ENCODE measurements at regions not wholly inside any gene's neighbourhood (a gene's known extent, or its start where the extent isn't known, plus 50 kb on each side); places are given as distances from the start of the nearest gene placed in this dataset.
A peak's percentile ranks its signal among the peaks of the same experiment; 100 is the strongest.

GRCh38 chr17:77458202-77459017, 317.6 kb downstream of the SEC14L1 start:
- Histone ChIP-seq H3K4me1 (ENCODE audit: control insufficient read depth, insufficient read depth, low read length) (peaks cover 10% of the 10 kb centered on the region), H3K9me3 (ENCODE audit: control insufficient read depth, insufficient read depth, low read length) (no peaks in the 10 kb centered on the region), H3K27me3 (ENCODE audit: control insufficient read depth, insufficient read depth, low read length) (no peaks in the 10 kb centered on the region), H3K27ac (ENCODE audit: low read length) (no peak overlapping the region), H3K4me3 (ENCODE audit: low read length) (no peak overlapping the region), H3K36me3 (ENCODE audit: control insufficient read depth, insufficient read depth, low read length) (no peaks in the 10 kb centered on the region)
- no peak for DNase-seq (ENCODE audit: low read depth, low spot score)
- no CpG with 5 or more reads among the region's 21 CpGs for WGBS (ENCODE audit: insufficient coverage, insufficient read length)

GRCh38 chr17:77459018-77459755, 318.4 kb downstream of the SEC14L1 start:
- Histone ChIP-seq H3K36me3 (ENCODE audit: control insufficient read depth, insufficient read depth, low read length) (no peaks in the 10 kb centered on the region), H3K4me1 (ENCODE audit: control insufficient read depth, insufficient read depth, low read length) (peaks cover 8% of the 10 kb centered on the region)

GRCh38 chr17:77460514-77461046, 319.8 kb downstream of the SEC14L1 start:
- WGBS (ENCODE audit: insufficient coverage, insufficient read length) = no CpG with 5 or more reads among the region's 9 CpGs
- Histone ChIP-seq H3K36me3 (ENCODE audit: control insufficient read depth, insufficient read depth, low read length) (no peaks in the 10 kb centered on the region), H3K4me3 (ENCODE audit: low read length) (no peak overlapping the region; the same call in 1 of the 2 replicates), H3K27me3 (ENCODE audit: control insufficient read depth, insufficient read depth, low read length) (no peaks in the 10 kb centered on the region), H3K9me3 (ENCODE audit: control insufficient read depth, insufficient read depth, low read length) (no peaks in the 10 kb centered on the region), H3K4me1 (ENCODE audit: control insufficient read depth, insufficient read depth, low read length) (peaks cover 9% of the 10 kb centered on the region), H3K27ac (ENCODE audit: low read length) (no peak overlapping the region)
- no peak for DNase-seq (ENCODE audit: low read depth, low spot score)

More at GRCh38 chr17:77459018-77459755, 318.4 kb downstream of the SEC14L1 start:
- no peak overlapping the region for H3K27ac ChIP-seq (ENCODE audit: low read length)
- H3K4me3 ChIP-seq (ENCODE audit: low read length) = no peak overlapping the region
- no peak for DNase-seq (ENCODE audit: low read depth, low spot score)
- H3K9me3 ChIP-seq (ENCODE audit: control insufficient read depth, insufficient read depth, low read length) = no peaks in the 10 kb centered on the region
- WGBS (ENCODE audit: insufficient coverage, insufficient read length) = no CpG with 5 or more reads among the region's 19 CpGs
- H3K27me3 ChIP-seq (ENCODE audit: control insufficient read depth, insufficient read depth, low read length) = no peaks in the 10 kb centered on the region

GRCh38 chr17:77461277-77462057, 320.7 kb downstream of the SEC14L1 start:
- Histone ChIP-seq H3K4me3 (ENCODE audit: low read length) (no peak overlapping the region), H3K36me3 (ENCODE audit: control insufficient read depth, insufficient read depth, low read length) (no peaks in the 10 kb centered on the region), H3K27me3 (ENCODE audit: control insufficient read depth, insufficient read depth, low read length) (no peaks in the 10 kb centered on the region), H3K4me1 (ENCODE audit: control insufficient read depth, insufficient read depth, low read length) (peaks cover 8% of the 10 kb centered on the region), H3K27ac (ENCODE audit: low read length) (no peak overlapping the region), H3K9me3 (ENCODE audit: control insufficient read depth, insufficient read depth, low read length) (no peaks in the 10 kb centered on the region)
- no CpG with 5 or more reads among the region's 16 CpGs for WGBS (ENCODE audit: insufficient coverage, insufficient read length)
- no peak for DNase-seq (ENCODE audit: low read depth, low spot score)

GRCh38 chr17:77462090-77462489, 321.3 kb downstream of the SEC14L1 start:
- H3K4me3 ChIP-seq (ENCODE audit: low read length) = no peak overlapping the region
- no peak for DNase-seq (ENCODE audit: low read depth, low spot score)
- H3K36me3 ChIP-seq (ENCODE audit: control insufficient read depth, insufficient read depth, low read length) = no peaks in the 10 kb centered on the region
- no peak overlapping the region for H3K27ac ChIP-seq (ENCODE audit: low read length)
- peaks cover 8% of the 10 kb centered on the region for H3K4me1 ChIP-seq (ENCODE audit: control insufficient read depth, insufficient read depth, low read length)
- H3K9me3 ChIP-seq (ENCODE audit: control insufficient read depth, insufficient read depth, low read length) = no peaks in the 10 kb centered on the region
- no peaks in the 10 kb centered on the region for H3K27me3 ChIP-seq (ENCODE audit: control insufficient read depth, insufficient read depth, low read length)
- no CpG with 5 or more reads among the region's 11 CpGs for WGBS (ENCODE audit: insufficient coverage, insufficient read length)

GRCh38 chr17:77462553-77463497, 322.1 kb downstream of the SEC14L1 start:
- H3K27ac ChIP-seq (ENCODE audit: low read length) = no peak overlapping the region
- H3K27me3 ChIP-seq (ENCODE audit: control insufficient read depth, insufficient read depth, low read length) = no peaks in the 10 kb centered on the region
- H3K4me3 ChIP-seq (ENCODE audit: low read length) = no peak overlapping the region
- DNase-seq (ENCODE audit: low read depth, low spot score) = no peak
- H3K4me1 ChIP-seq (ENCODE audit: control insufficient read depth, insufficient read depth, low read length) = peaks cover 10% of the 10 kb centered on the region
- H3K36me3 ChIP-seq (ENCODE audit: control insufficient read depth, insufficient read depth, low read length) = no peaks in the 10 kb centered on the region
- no CpG with 5 or more reads among the region's 16 CpGs for WGBS (ENCODE audit: insufficient coverage, insufficient read length)
- no peaks in the 10 kb centered on the region for H3K9me3 ChIP-seq (ENCODE audit: control insufficient read depth, insufficient read depth, low read length)

- DNase-seq (ENCODE audit: low read depth, low spot score) = no peak
- no peak overlapping the region for H3K27ac ChIP-seq (ENCODE audit: low read length)
- WGBS (ENCODE audit: insufficient coverage, insufficient read length) = no CpG with 5 or more reads among the region's 6 CpGs
- peaks cover 10% of the 10 kb centered on the region for H3K4me1 ChIP-seq (ENCODE audit: control insufficient read depth, insufficient read depth, low read length)
- H3K9me3 ChIP-seq (ENCODE audit: control insufficient read depth, insufficient read depth, low read length) = no peaks in the 10 kb centered on the region
- H3K36me3 ChIP-seq (ENCODE audit: control insufficient read depth, insufficient read depth, low read length) = no peaks in the 10 kb centered on the region
- no peak overlapping the region for H3K4me3 ChIP-seq (ENCODE audit: low read length)
- no peaks in the 10 kb centered on the region for H3K27me3 ChIP-seq (ENCODE audit: control insufficient read depth, insufficient read depth, low read length)
Observed at GRCh38 chr17:77464988-77465357, 324.2 kb downstream of the SEC14L1 start.

GRCh38 chr17:77465358-77466041, 324.7 kb downstream of the SEC14L1 start:
- peaks cover 6% of the 10 kb centered on the region for H3K4me1 ChIP-seq (ENCODE audit: control insufficient read depth, insufficient read depth, low read length)
- no peaks in the 10 kb centered on the region for H3K27me3 ChIP-seq (ENCODE audit: control insufficient read depth, insufficient read depth, low read length)
- H3K4me3 ChIP-seq (ENCODE audit: low read length) = no peak overlapping the region
- no peak for DNase-seq (ENCODE audit: low read depth, low spot score)
- no peaks in the 10 kb centered on the region for H3K9me3 ChIP-seq (ENCODE audit: control insufficient read depth, insufficient read depth, low read length)
- no peaks in the 10 kb centered on the region for H3K36me3 ChIP-seq (ENCODE audit: control insufficient read depth, insufficient read depth, low read length)
- WGBS (ENCODE audit: insufficient coverage, insufficient read length) = no CpG with 5 or more reads among the region's 13 CpGs
- H3K27ac ChIP-seq (ENCODE audit: low read length) = peak overlapping the region; percentile 52

GRCh38 chr17:77466140-77466539, 325.4 kb downstream of the SEC14L1 start:
- Histone ChIP-seq H3K9me3 (ENCODE audit: control insufficient read depth, insufficient read depth, low read length) (no peaks in the 10 kb centered on the region), H3K36me3 (ENCODE audit: control insufficient read depth, insufficient read depth, low read length) (no peaks in the 10 kb centered on the region), H3K27me3 (ENCODE audit: control insufficient read depth, insufficient read depth, low read length) (no peaks in the 10 kb centered on the region), H3K27ac (ENCODE audit: low read length) (no peak overlapping the region), H3K4me3 (ENCODE audit: low read length) (no peak overlapping the region; the same call in 1 of the 2 replicates), H3K4me1 (ENCODE audit: control insufficient read depth, insufficient read depth, low read length) (peaks cover 8% of the 10 kb centered on the region)
- DNase-seq (ENCODE audit: low read depth, low spot score) = peak; percentile 76
- WGBS (ENCODE audit: insufficient coverage, insufficient read length) = no CpG with 5 or more reads among the region's 13 CpGs

Data from iPS DF 6.9 (cell line).